ENCODE measurements at regions not wholly inside any gene's neighbourhood (a gene's known extent, or its start where the extent isn't known, plus 50 kb on each side); places are given as distances from the start of the nearest gene placed in this dataset.

- Histone ChIP-seq H3K36me3 (no peaks in the 10 kb centered on the region), H3K27ac (no peak overlapping the region), H3K4me3 (no peak overlapping the region), H3K27me3 (no peaks in the 10 kb centered on the region), H3K4me1 (no peaks in the 10 kb centered on the region), H3K9me3 (no peaks in the 10 kb centered on the region)
- intact Hi-C loops (cut with DNase I) = loop anchor here in 1 of 2 donors (10.0 kb wide), 1 partner anchor 155 kb away; no protein-coding TSS in a partner anchor
- DNase-seq (no peak), ATAC-seq (no peak)
- no peak for TF ChIP-seq CTCF (IDR thresholded peaks at IDR 0.05)
Observed at GRCh38 chr14:30369502-30370180, 189.3 kb upstream of the G2E3 start.

GRCh38 chr14:30373053-30373452 is 185.9 kb upstream of the G2E3 start:
- intact Hi-C loops (cut with DNase I) = loop anchor here in 1 of 2 donors (10.0 kb wide), 1 partner anchor 152 kb away; no protein-coding TSS in a partner anchor
- no peaks in the 10 kb centered on the region for H3K4me1 ChIP-seq
- H3K4me3 ChIP-seq = no peak overlapping the region
- H3K9me3 ChIP-seq = no peaks in the 10 kb centered on the region
- no peaks in the 10 kb centered on the region for H3K36me3 ChIP-seq
- no peak for TF ChIP-seq CTCF (IDR thresholded peaks at IDR 0.05)
- ATAC-seq (no peak), DNase-seq (no peak)
- H3K27me3 ChIP-seq = no peaks in the 10 kb centered on the region
- no peak overlapping the region for H3K27ac ChIP-seq

GRCh38 chr14:30373526-30373925 is 185.4 kb upstream of the G2E3 start:
- no peaks in the 10 kb centered on the region for H3K4me1 ChIP-seq
- TF ChIP-seq CTCF (IDR thresholded peaks at IDR 0.05) = no peak
- no peak overlapping the region for H3K27ac ChIP-seq
- intact Hi-C loops (cut with DNase I) = loop anchor here in 1 of 2 donors (10.0 kb wide), 1 partner anchor 151 kb away; no protein-coding TSS in a partner anchor
- no peak for DNase-seq
- ATAC-seq = no peak
- H3K36me3 ChIP-seq = no peaks in the 10 kb centered on the region
- no peaks in the 10 kb centered on the region for H3K27me3 ChIP-seq
- no peak overlapping the region for H3K4me3 ChIP-seq
- no peaks in the 10 kb centered on the region for H3K9me3 ChIP-seq

GRCh38 chr14:30375296-30375892 is 183.6 kb upstream of the G2E3 start:
- H3K27ac ChIP-seq = no peak overlapping the region
- no peaks in the 10 kb centered on the region for H3K4me1 ChIP-seq
- peak in 2 of 4 donors; percentile 19 to 34 for DNase-seq
- H3K9me3 ChIP-seq = no peaks in the 10 kb centered on the region
- intact Hi-C loops (cut with DNase I) = loop anchor here in 1 of 2 donors (10.0 kb wide), 1 partner anchor 149 kb away; no protein-coding TSS in a partner anchor
- no peak overlapping the region for H3K4me3 ChIP-seq
- no peaks in the 10 kb centered on the region for H3K36me3 ChIP-seq
- no peaks in the 10 kb centered on the region for H3K27me3 ChIP-seq
- ATAC-seq = peak; percentile 94
- TF ChIP-seq CTCF (IDR thresholded peaks at IDR 0.05) = peak; percentile 63 to 64

- TF ChIP-seq CTCF (IDR thresholded peaks at IDR 0.05) = no peak
- no peak for ATAC-seq
Observed at GRCh38 chr14:30381861-30382480, 177.0 kb upstream of the G2E3 start.

More at GRCh38 chr14:30381861-30382480, 177.0 kb upstream of the G2E3 start:
- Histone ChIP-seq H3K27ac (no peak overlapping the region), H3K27me3 (no peaks in the 10 kb centered on the region), H3K9me3 (no peaks in the 10 kb centered on the region), H3K4me1 (no peaks in the 10 kb centered on the region), H3K4me3 (no peak overlapping the region), H3K36me3 (no peaks in the 10 kb centered on the region)
- intact Hi-C loops (cut with DNase I) = no loop called here
- no peak for DNase-seq

Measured in left lung (tissue), 4 donors.